ENCODE measurements at regions not wholly inside any gene's neighbourhood (a gene's known extent, or its start where the extent isn't known, plus 50 kb on each side); places are given as distances from the start of the nearest gene placed in this dataset.
"Not testable (repeated sequence)": the region's sequence is repeated elsewhere in the genome, so short reads cannot be mapped to it uniquely, and the experiment has no call there.

- H3K4me1 Mint-ChIP-seq (ENCODE audit: unreplicated experiment): no peaks in the 10 kb centered on the region
- H3K27ac Mint-ChIP-seq (ENCODE audit: unreplicated experiment): no peak overlapping the region
- DNase-seq (ENCODE audit: low spot score): no peak
- no peak for TF ChIP-seq CTCF (IDR thresholded peaks at IDR 0.05; ENCODE audit: unreplicated experiment)
- H3K9me3 Mint-ChIP-seq (ENCODE audit: unreplicated experiment): peaks cover under 1% of the 10 kb centered on the region
- H3K36me3 Mint-ChIP-seq (ENCODE audit: low read depth, unreplicated experiment): peaks cover 3% of the 10 kb centered on the region
- no peak overlapping the region for H3K4me3 Mint-ChIP-seq (ENCODE audit: unreplicated experiment)
- H3K27me3 Mint-ChIP-seq (ENCODE audit: unreplicated experiment): no peaks in the 10 kb centered on the region
Observed at GRCh38 chr21:35982717-35983116, 77.6 kb downstream of the SETD4 start.

GRCh38 chr21:35981514-35982070, 78.7 kb downstream of the SETD4 start:
- Mint-ChIP-seq H3K36me3 (ENCODE audit: low read depth, unreplicated experiment) (peaks cover 3% of the 10 kb centered on the region), H3K27ac (ENCODE audit: unreplicated experiment) (no peak overlapping the region), H3K9me3 (ENCODE audit: unreplicated experiment) (peaks cover 6% of the 10 kb centered on the region), H3K4me1 (ENCODE audit: unreplicated experiment) (no peaks in the 10 kb centered on the region), H3K27me3 (ENCODE audit: unreplicated experiment) (no peaks in the 10 kb centered on the region), H3K4me3 (ENCODE audit: unreplicated experiment) (no peak overlapping the region)
- DNase-seq (ENCODE audit: low spot score): no peak
- TF ChIP-seq CTCF (IDR thresholded peaks at IDR 0.05; ENCODE audit: unreplicated experiment): no peak

GRCh38 chr21:35980821-35981220, 79.5 kb downstream of the SETD4 start:
- H3K4me3 Mint-ChIP-seq (ENCODE audit: unreplicated experiment): no peak overlapping the region
- peaks cover 3% of the 10 kb centered on the region for H3K36me3 Mint-ChIP-seq (ENCODE audit: low read depth, unreplicated experiment)
- no peaks in the 10 kb centered on the region for H3K4me1 Mint-ChIP-seq (ENCODE audit: unreplicated experiment)
- H3K9me3 Mint-ChIP-seq (ENCODE audit: unreplicated experiment): peaks cover 6% of the 10 kb centered on the region
- DNase-seq (ENCODE audit: low spot score): no peak
- H3K27me3 Mint-ChIP-seq (ENCODE audit: unreplicated experiment): no peaks in the 10 kb centered on the region
- TF ChIP-seq CTCF (IDR thresholded peaks at IDR 0.05; ENCODE audit: unreplicated experiment): no peak
- no peak overlapping the region for H3K27ac Mint-ChIP-seq (ENCODE audit: unreplicated experiment)

- H3K4me3 Mint-ChIP-seq (ENCODE audit: unreplicated experiment); H3K4me1 Mint-ChIP-seq (ENCODE audit: unreplicated experiment); H3K27me3 Mint-ChIP-seq (ENCODE audit: unreplicated experiment); H3K36me3 Mint-ChIP-seq (ENCODE audit: low read depth, unreplicated experiment); H3K9me3 Mint-ChIP-seq (ENCODE audit: unreplicated experiment); DNase-seq (ENCODE audit: low spot score); H3K27ac Mint-ChIP-seq (ENCODE audit: unreplicated experiment): not testable (repeated sequence)
Observed at GRCh38 chr21:35977860-35978259, 82.5 kb downstream of the SETD4 start.

- H3K36me3 Mint-ChIP-seq (ENCODE audit: low read depth, unreplicated experiment): no peaks in the 10 kb centered on the region
- H3K4me3 Mint-ChIP-seq (ENCODE audit: unreplicated experiment): no peak overlapping the region
- DNase-seq (ENCODE audit: low spot score): no peak
- H3K27ac Mint-ChIP-seq (ENCODE audit: unreplicated experiment): no peak overlapping the region
- H3K4me1 Mint-ChIP-seq (ENCODE audit: unreplicated experiment): no peaks in the 10 kb centered on the region
- no peak for TF ChIP-seq CTCF (IDR thresholded peaks at IDR 0.05; ENCODE audit: unreplicated experiment)
- no peaks in the 10 kb centered on the region for H3K27me3 Mint-ChIP-seq (ENCODE audit: unreplicated experiment)
- peaks cover 6% of the 10 kb centered on the region for H3K9me3 Mint-ChIP-seq (ENCODE audit: unreplicated experiment)
Observed at GRCh38 chr21:35976929-35977328, 83.4 kb downstream of the SETD4 start.

Data from endothelial cell (in vitro differentiated cells).